AG09309 (cell line): ENCODE measurements at regions not wholly inside any gene's neighbourhood (a gene's known extent, or its start where the extent isn't known, plus 50 kb on each side); places are given as distances from the start of the nearest gene placed in this dataset.
"Not testable (repeated sequence)": the region's sequence is repeated elsewhere in the genome, so short reads cannot be mapped to it uniquely, and the experiment has no call there.

Experiments
- DNase-seq: peaks from one replicate; pipeline ENCODE4 v3.0.0-alpha.2; 2010; ENCODE audit warnings: low read depth
- H3K4me3 ChIP-seq: 2 replicates; pipeline ENCODE4 v1.5.1; 2011; ENCODE audit warnings: mild to moderate bottlenecking, low read depth, low read length, moderate library complexity; ENCODE audit not compliant: control insufficient read depth
- TF ChIP-seq, protein P1 (sequence below): IDR thresholded peaks from 2 replicates; pipeline ENCODE4 v1.5.1; 2011; ENCODE audit warnings: mild to moderate bottlenecking, low read depth, low read length, inconsistent platforms; ENCODE audit not compliant: insufficient read depth, control insufficient read depth; ENCODE audit errors: missing control alignments

DNA sequence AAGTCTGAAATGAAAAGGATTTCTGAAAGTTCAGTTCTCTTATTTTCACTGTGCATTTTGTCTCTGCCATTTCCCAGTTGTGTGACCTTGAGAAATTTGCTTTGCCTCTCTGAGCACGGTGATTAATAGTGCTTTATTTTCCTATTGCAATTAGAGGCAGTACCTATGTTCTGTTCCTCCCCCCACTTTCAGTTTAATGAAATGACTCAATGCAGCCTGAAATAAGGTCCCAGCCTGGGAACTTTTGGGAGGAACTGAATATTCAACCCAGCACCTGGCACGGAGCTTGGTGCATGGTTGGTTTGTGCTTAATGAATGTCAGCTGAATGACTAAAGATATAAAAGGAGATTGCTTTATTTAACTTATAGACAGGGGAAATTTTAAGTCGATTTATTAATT, 352.6 kb downstream of the PDCD6IP start:
- H3K4me3 ChIP-seq = no peak overlapping the region
- TF ChIP-seq, protein P1, sequence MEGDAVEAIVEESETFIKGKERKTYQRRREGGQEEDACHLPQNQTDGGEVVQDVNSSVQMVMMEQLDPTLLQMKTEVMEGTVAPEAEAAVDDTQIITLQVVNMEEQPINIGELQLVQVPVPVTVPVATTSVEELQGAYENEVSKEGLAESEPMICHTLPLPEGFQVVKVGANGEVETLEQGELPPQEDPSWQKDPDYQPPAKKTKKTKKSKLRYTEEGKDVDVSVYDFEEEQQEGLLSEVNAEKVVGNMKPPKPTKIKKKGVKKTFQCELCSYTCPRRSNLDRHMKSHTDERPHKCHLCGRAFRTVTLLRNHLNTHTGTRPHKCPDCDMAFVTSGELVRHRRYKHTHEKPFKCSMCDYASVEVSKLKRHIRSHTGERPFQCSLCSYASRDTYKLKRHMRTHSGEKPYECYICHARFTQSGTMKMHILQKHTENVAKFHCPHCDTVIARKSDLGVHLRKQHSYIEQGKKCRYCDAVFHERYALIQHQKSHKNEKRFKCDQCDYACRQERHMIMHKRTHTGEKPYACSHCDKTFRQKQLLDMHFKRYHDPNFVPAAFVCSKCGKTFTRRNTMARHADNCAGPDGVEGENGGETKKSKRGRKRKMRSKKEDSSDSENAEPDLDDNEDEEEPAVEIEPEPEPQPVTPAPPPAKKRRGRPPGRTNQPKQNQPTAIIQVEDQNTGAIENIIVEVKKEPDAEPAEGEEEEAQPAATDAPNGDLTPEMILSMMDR = no peak
- no peak for DNase-seq

DNA sequence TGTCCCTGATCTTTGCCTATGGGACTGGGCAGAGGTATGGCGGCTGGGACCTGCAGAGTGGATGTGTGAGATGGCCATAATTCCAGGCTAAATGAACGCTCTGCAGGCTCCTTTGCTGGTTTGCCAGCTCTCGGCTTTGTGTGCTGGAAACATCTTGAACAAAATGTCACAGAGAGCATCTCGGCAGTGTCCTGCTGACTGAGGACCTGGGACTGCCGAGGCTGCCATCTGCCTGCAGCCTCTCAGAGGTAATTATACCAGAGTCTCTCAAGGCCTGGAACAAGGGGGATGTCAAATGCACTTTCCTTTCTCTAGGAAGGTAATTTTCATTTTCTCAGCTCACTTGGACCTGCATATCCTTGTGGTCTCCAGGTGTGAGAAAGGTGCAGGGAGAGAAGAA, 354.2 kb downstream of the PDCD6IP start:
- TF ChIP-seq, protein P1 = no peak

DNA sequence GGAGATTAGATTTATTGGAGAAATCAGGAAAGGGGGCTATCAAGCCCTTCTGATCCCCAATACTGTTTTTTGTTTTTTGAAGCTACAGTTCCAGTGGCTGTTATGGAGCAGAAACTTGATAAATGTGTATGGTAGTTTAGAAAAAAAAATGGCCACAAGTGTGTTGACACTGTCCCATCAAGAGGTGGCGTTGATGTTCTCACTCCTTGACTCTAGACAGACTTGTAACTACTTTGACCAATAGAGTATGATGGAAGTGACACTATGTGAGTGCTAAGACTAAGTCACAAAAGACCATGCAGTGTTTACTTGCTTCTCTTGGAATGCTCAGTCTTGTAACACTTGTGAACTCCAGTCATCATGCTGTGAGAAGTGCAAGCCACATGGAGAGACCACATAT, 356.7 kb downstream of the PDCD6IP start:
- TF ChIP-seq, protein P1 = no peak
- DNase-seq = no peak
- no peak overlapping the region for H3K4me3 ChIP-seq

More for the DNA sequence above, 354.2 kb downstream of the PDCD6IP start:
- no peak overlapping the region for H3K4me3 ChIP-seq
- no peak for DNase-seq

DNA sequence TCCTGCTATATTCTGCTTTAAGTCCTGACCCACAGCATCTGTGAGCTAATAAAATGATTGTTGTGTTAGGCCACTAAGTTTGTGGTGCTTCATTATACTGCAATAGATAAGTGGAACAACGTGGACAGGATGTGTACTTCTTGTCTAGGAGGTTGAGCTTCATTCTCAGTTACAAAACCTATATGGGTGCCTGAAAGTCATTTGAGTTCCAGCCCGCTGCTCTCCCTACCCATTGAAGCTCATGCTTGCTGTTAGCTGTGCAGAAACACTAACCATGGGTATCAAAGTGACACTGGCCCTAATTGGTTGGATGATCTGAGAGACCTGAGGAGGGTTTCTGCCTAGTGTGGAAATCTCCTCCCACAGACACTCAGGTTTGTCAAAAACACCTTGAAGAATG, 357.2 kb downstream of the PDCD6IP start:
- H3K4me3 ChIP-seq = no peak overlapping the region
- DNase-seq = no peak
- TF ChIP-seq, protein P1 = no peak

- H3K4me3 ChIP-seq = no peak overlapping the region
- TF ChIP-seq, protein P1 = no peak
- no peak for DNase-seq
Observed at GRCh38 chr3:34157491-34157890, 359.1 kb downstream of the PDCD6IP start.

- H3K4me3 ChIP-seq = no peak overlapping the region
- no peak for DNase-seq
- TF ChIP-seq, protein P1 = no peak
Observed at GRCh38 chr3:34159613-34160420, 361.4 kb downstream of the PDCD6IP start.

GRCh38 chr3:34169636-34170035, 371.2 kb downstream of the PDCD6IP start:
- DNase-seq, H3K4me3 ChIP-seq: not testable (repeated sequence)
